Parathyroid adenoma (tissue), 2 donors: ENCODE measurements at regions not wholly inside any gene's neighbourhood (a gene's known extent, or its start where the extent isn't known, plus 50 kb on each side); places are given as distances from the start of the nearest gene placed in this dataset.

Source experiments
- H2AFZ ChIP-seq: fragments of 300-600 bp; sonication (generic); one replicate; pipeline ENCODE4 v1.7.0; 2017; ENCODE audit warnings: antibody characterized with exemption, mild to moderate bottlenecking
- H3K27ac ChIP-seq: fragments of 300-600 bp; sonication (generic); one replicate; pipeline ENCODE4 v1.7.0; 2017
- H3K27me3 ChIP-seq: fragments of 300-600 bp; sonication (generic); one replicate; pipeline ENCODE4 v1.7.0; 2017; ENCODE audit warnings: low read length; ENCODE audit not compliant: control insufficient read depth, insufficient read depth
- H3K36me3 ChIP-seq: fragments of 300-600 bp; sonication (generic); one replicate; pipeline ENCODE4 v1.7.0; 2017; ENCODE audit warnings: low read length; ENCODE audit not compliant: control insufficient read depth, insufficient read depth
- H3K4me1 ChIP-seq: fragments of 300-600 bp; sonication (generic); one replicate; pipeline ENCODE4 v1.7.0; 2017; ENCODE audit warnings: control low read depth
- H3K4me2 ChIP-seq: fragments of 300-600 bp; sonication (generic); one replicate; pipeline ENCODE4 v1.7.0; 2017; ENCODE audit warnings: low read length
- H3K4me3 ChIP-seq: fragments of 300-600 bp; sonication (generic); one replicate; pipeline ENCODE4 v1.7.0; 2017; ENCODE audit warnings: low read depth, low read length
- H3K79me2 ChIP-seq: fragments of 300-600 bp; sonication (generic); one replicate; pipeline ENCODE4 v1.7.0; 2017; ENCODE audit warnings: control low read depth
- H3K9ac ChIP-seq: fragments of 300-600 bp; sonication (generic); one replicate; pipeline ENCODE4 v1.7.0; 2017; ENCODE audit warnings: mild to moderate bottlenecking
- H3K9me3 ChIP-seq: fragments of 300-600 bp; sonication (generic); one replicate; pipeline ENCODE4 v1.7.0; 2017; ENCODE audit warnings: low read length; ENCODE audit not compliant: control insufficient read depth
- CTCF ChIP-seq: fragments of 300-600 bp; sonication (generic); IDR thresholded peaks from one replicate; pipeline ENCODE4 v1.7.0; 2017; ENCODE audit warnings: antibody characterized with exemption, mild to moderate bottlenecking
- donor health status: primary hyperparathyroidism.

- Histone ChIP-seq H3K4me3 (no peak overlapping the region), H3K27ac (no peak overlapping the region), H3K9ac (no peak overlapping the region), H3K9me3 (no peaks in the 10 kb centered on the region), H3K4me2 (no peak overlapping the region), H3K4me1 (no peaks in the 10 kb centered on the region), H3K27me3 (no peaks in the 10 kb centered on the region), H3K36me3 (no peaks in the 10 kb centered on the region), H3K79me2 (no peaks in the 10 kb centered on the region), H2AFZ (no peak overlapping the region)
- TF ChIP-seq CTCF = no peak
Observed at GRCh38 chr1:90810681-90811080, 93.6 kb upstream of the BARHL2 start.

GRCh38 chr1:90809996-90810395 is 92.9 kb upstream of the BARHL2 start:
- Histone ChIP-seq H3K27ac (no peak overlapping the region), H3K9ac (no peak overlapping the region), H2AFZ (no peak overlapping the region), H3K4me2 (no peak overlapping the region), H3K36me3 (no peaks in the 10 kb centered on the region), H3K27me3 (no peaks in the 10 kb centered on the region), H3K79me2 (no peaks in the 10 kb centered on the region), H3K4me1 (no peaks in the 10 kb centered on the region), H3K4me3 (no peak overlapping the region), H3K9me3 (no peaks in the 10 kb centered on the region)
- TF ChIP-seq CTCF = no peak

- Histone ChIP-seq H3K4me1 (no peaks in the 10 kb centered on the region), H3K79me2 (no peaks in the 10 kb centered on the region), H3K27ac (no peak overlapping the region), H3K9me3 (no peaks in the 10 kb centered on the region), H2AFZ (no peak overlapping the region), H3K4me2 (no peak overlapping the region), H3K27me3 (no peaks in the 10 kb centered on the region), H3K4me3 (no peak overlapping the region), H3K36me3 (no peaks in the 10 kb centered on the region), H3K9ac (no peak overlapping the region)
- no peak for TF ChIP-seq CTCF
Observed at GRCh38 chr1:90809093-90809492, 92.0 kb upstream of the BARHL2 start.

- Histone ChIP-seq H3K27ac (no peak overlapping the region), H3K27me3 (no peaks in the 10 kb centered on the region), H3K4me3 (no peak overlapping the region), H3K9ac (no peak overlapping the region), H3K36me3 (no peaks in the 10 kb centered on the region), H3K79me2 (no peaks in the 10 kb centered on the region), H2AFZ (no peak overlapping the region), H3K9me3 (no peaks in the 10 kb centered on the region), H3K4me1 (no peaks in the 10 kb centered on the region), H3K4me2 (no peak overlapping the region)
- TF ChIP-seq CTCF = no peak
Observed at GRCh38 chr1:90807329-90807728, 90.2 kb upstream of the BARHL2 start.

DNA sequence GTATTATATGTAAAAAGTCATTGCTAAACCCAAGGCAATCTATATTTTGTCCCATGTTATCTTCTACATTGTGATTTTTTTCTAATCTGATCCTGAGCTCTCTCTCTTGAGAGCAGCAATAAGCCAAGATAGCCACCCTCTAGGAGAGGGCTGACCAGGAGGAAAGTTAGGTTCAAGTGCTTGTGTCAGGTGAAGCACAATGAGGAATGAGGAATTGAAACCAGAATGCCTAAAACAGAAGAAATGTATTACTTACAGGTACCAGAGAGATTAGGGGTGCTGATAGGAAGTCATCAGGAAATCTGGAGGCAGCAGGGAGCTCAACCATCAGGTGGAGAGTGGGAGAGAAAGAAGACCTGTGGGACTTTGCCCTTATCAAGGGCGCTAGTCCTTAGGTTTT is 85.5 kb upstream of the BARHL2 start:
- no peak overlapping the region for H2AFZ ChIP-seq
- no peaks in the 10 kb centered on the region for H3K4me1 ChIP-seq
- H3K27ac ChIP-seq = no peak overlapping the region
- no peaks in the 10 kb centered on the region for H3K79me2 ChIP-seq
- no peak for TF ChIP-seq CTCF
- H3K4me3 ChIP-seq = no peak overlapping the region
- no peaks in the 10 kb centered on the region for H3K36me3 ChIP-seq
- no peaks in the 10 kb centered on the region for H3K9me3 ChIP-seq
- H3K4me2 ChIP-seq = no peak overlapping the region
- H3K27me3 ChIP-seq = no peaks in the 10 kb centered on the region
- no peak overlapping the region for H3K9ac ChIP-seq
